HG02970 (cell line): ENCODE measurements at regions not wholly inside any gene's neighbourhood (a gene's known extent, or its start where the extent isn't known, plus 50 kb on each side); places are given as distances from the start of the nearest gene placed in this dataset.

Experiments used
- ATAC-seq: cut with Tn5 transposase; IDR thresholded peaks from one replicate; pipeline ENCODE4 v1.9.1; 2021; ENCODE audit warnings: mild to moderate bottlenecking, moderate library complexity, moderate number of reproducible peaks; ENCODE audit not compliant: unreplicated experiment, low FRiP score

GRCh38 chr10:52526251-52526823 lies 212.3 kb downstream of the DKK1 start:
- no peak for ATAC-seq

- ATAC-seq, result no peak
Observed at GRCh38 chr10:52532650-52533290, 218.7 kb downstream of the DKK1 start.

GRCh38 chr10:52533986-52534385 lies 219.9 kb downstream of the DKK1 start:
- ATAC-seq, result no peak

- no peak for ATAC-seq
Observed at GRCh38 chr10:52539463-52539862, 225.4 kb downstream of the DKK1 start.

- ATAC-seq, result no peak
Observed at GRCh38 chr10:52540479-52540984, 226.5 kb downstream of the DKK1 start.

- no peak for ATAC-seq
Observed at GRCh38 chr10:52541006-52541473, 227.0 kb downstream of the DKK1 start.

- ATAC-seq, result no peak
Observed at GRCh38 chr10:52542906-52543305, 228.8 kb downstream of the DKK1 start.

GRCh38 chr10:52551046-52551445 lies 221.5 kb downstream of the MBL2 start:
- ATAC-seq, result no peak

GRCh38 chr10:52558090-52558489 lies 214.5 kb downstream of the MBL2 start:
- ATAC-seq, result no peak

- ATAC-seq, result no peak
Observed at GRCh38 chr10:52561322-52561721, 211.3 kb downstream of the MBL2 start.

- no peak for ATAC-seq
Observed at GRCh38 chr10:52563360-52563759, 209.2 kb downstream of the MBL2 start.

- ATAC-seq, result no peak
Observed at GRCh38 chr10:52566471-52567246, 205.9 kb downstream of the MBL2 start.

GRCh38 chr10:52567247-52567580 lies 205.4 kb downstream of the MBL2 start:
- ATAC-seq, result no peak

GRCh38 chr10:52568309-52568708 lies 204.3 kb downstream of the MBL2 start:
- no peak for ATAC-seq

- ATAC-seq, result no peak
Observed at GRCh38 chr10:52570490-52570889, 202.1 kb downstream of the MBL2 start.

- no peak for ATAC-seq
Observed at GRCh38 chr10:52571018-52571417, 201.6 kb downstream of the MBL2 start.

GRCh38 chr10:52571516-52572182 lies 200.9 kb downstream of the MBL2 start:
- ATAC-seq, result no peak

- no peak for ATAC-seq
Observed at GRCh38 chr10:52573347-52573746, 199.2 kb downstream of the MBL2 start.

- no peak for ATAC-seq
Observed at GRCh38 chr10:52574697-52575096, 197.9 kb downstream of the MBL2 start.

GRCh38 chr10:52577047-52577446 lies 195.5 kb downstream of the MBL2 start:
- no peak for ATAC-seq

- ATAC-seq, result no peak
Observed at GRCh38 chr10:52578871-52579405, 193.6 kb downstream of the MBL2 start.
